ENCODE measurements at regions not wholly inside any gene's neighbourhood (a gene's known extent, or its start where the extent isn't known, plus 50 kb on each side); places are given as distances from the start of the nearest gene placed in this dataset.

- Histone ChIP-seq H3K27me3 (no peaks in the 10 kb centered on the region), H3K4me1 (no peaks in the 10 kb centered on the region), H3K36me3 (no peaks in the 10 kb centered on the region), H3K27ac (no peak overlapping the region), H3K9me3 (peaks cover 0 to 5% (median 0%) of the 10 kb centered on the region in 12 donors), H3K4me3 (no peak overlapping the region)
- intact Hi-C loops (cut with DNase I): no loop called here
- DNase-seq: no peak
- TF ChIP-seq POLR2A (IDR thresholded peaks at IDR 0.05) (no peak), CTCF (IDR thresholded peaks at IDR 0.05) (no peak)
- WGBS, 4 donors: 95 to 100% (median 97%) methylated on average over 1 of the region's 1 CpG
- no peak for ATAC-seq
These were observed 650.5 kb upstream of the KLHL29 start for GRCh38 chr2:22734373-22735045.

GRCh38 chr2:22737144-22737543 lies 647.8 kb upstream of the KLHL29 start:
- Histone ChIP-seq H3K27me3 (no peaks in the 10 kb centered on the region), H3K4me3 (no peak overlapping the region), H3K9me3 (peaks cover 0 to 5% (median 0%) of the 10 kb centered on the region in 12 donors), H3K4me1 (no peaks in the 10 kb centered on the region), H3K27ac (no peak overlapping the region), H3K36me3 (no peaks in the 10 kb centered on the region)
- intact Hi-C loops (cut with DNase I): no loop called here
- ATAC-seq (no peak), DNase-seq (no peak)
- TF ChIP-seq CTCF (IDR thresholded peaks at IDR 0.05): peak in 4 of 12 donors; percentile 12 to 29 (median 13)
- TF ChIP-seq POLR2A (IDR thresholded peaks at IDR 0.05): no peak
- WGBS, 4 donors: 53 to 63% (median 56%) methylated on average over 3 of the region's 3 CpGs

GRCh38 chr2:22741216-22741615 lies 643.8 kb upstream of the KLHL29 start:
- no peaks in the 10 kb centered on the region for H3K4me1 ChIP-seq
- H3K9me3 ChIP-seq: no peaks in the 10 kb centered on the region
- no peak overlapping the region for H3K27ac ChIP-seq
- H3K4me3 ChIP-seq: no peak overlapping the region
- ATAC-seq: no peak
- no peak for DNase-seq
- 19 to 26% (median 23%) methylated on average over 3 of the region's 3 CpGs for WGBS, 4 donors
- H3K36me3 ChIP-seq: no peaks in the 10 kb centered on the region
- intact Hi-C loops (cut with DNase I): no loop called here
- no peaks in the 10 kb centered on the region for H3K27me3 ChIP-seq
- TF ChIP-seq POLR2A (IDR thresholded peaks at IDR 0.05) (no peak), CTCF (IDR thresholded peaks at IDR 0.05) (no peak)

- Histone ChIP-seq H3K4me3 (no peak overlapping the region), H3K27ac (no peak overlapping the region), H3K36me3 (no peaks in the 10 kb centered on the region), H3K4me1 (no peaks in the 10 kb centered on the region), H3K9me3 (no peaks in the 10 kb centered on the region), H3K27me3 (no peaks in the 10 kb centered on the region)
- TF ChIP-seq CTCF (IDR thresholded peaks at IDR 0.05) (no peak), POLR2A (IDR thresholded peaks at IDR 0.05) (no peak)
- DNase-seq: no peak
- ATAC-seq: no peak
- intact Hi-C loops (cut with DNase I): no loop called here
- WGBS, 4 donors: 76 to 96% (median 94%) methylated on average over 1 of the region's 1 CpG
These were observed 636.1 kb upstream of the KLHL29 start for GRCh38 chr2:22748909-22749308.

All from heart left ventricle (tissue), 16 donors.